Mucosa of descending colon (tissue), 3 donors: ENCODE measurements at regions not wholly inside any gene's neighbourhood (a gene's known extent, or its start where the extent isn't known, plus 50 kb on each side); places are given as distances from the start of the nearest gene placed in this dataset.

Source experiments
- ATAC-seq: fragments of 200-7000 bp; cut with Tn5 transposase; one replicate; pipeline ENCODE4 v1.9.1; 2020; ENCODE audit warnings: mild to moderate bottlenecking, moderate library complexity
- DNase-seq, 3 donors: peaks; one replicate each; pipeline ENCODE4 v3.0.0-alpha.2; 2020
- H3K36me3 ChIP-seq: fragments of 200-600 bp; one replicate; pipeline ENCODE4 v1.8.0; 2021; ENCODE audit warnings: low read depth, mild to moderate bottlenecking
- H3K4me1 ChIP-seq: fragments of 200-600 bp; one replicate; pipeline ENCODE4 v1.8.0; 2021; ENCODE audit warnings: low read depth, mild to moderate bottlenecking
- H3K4me3 ChIP-seq: fragments of 200-600 bp; one replicate; pipeline ENCODE4 v1.8.0; 2021; ENCODE audit warnings: mild to moderate bottlenecking
- H3K9me3 ChIP-seq: fragments of 200-600 bp; one replicate; pipeline ENCODE4 v1.8.0; 2021; ENCODE audit warnings: mild to moderate bottlenecking
- CTCF ChIP-seq: fragments of 200-600 bp; IDR thresholded peaks from one replicate; pipeline ENCODE4 v1.8.0; 2022; ENCODE audit warnings: antibody characterized with exemption, mild to moderate bottlenecking
- intact Hi-C, 2 donors: fragments of 100-400 bp; cut with DNase I in 1 of 2; cut with micrococcal nuclease in 1 of 2; formaldehyde crosslinking; loops; one replicate each; pipeline versions ENCODE4 v1.11.0 to v1.11.1; 2022; cut with DNase I, micrococcal nuclease
- donor health status: DM: no; HTN: no; CAD: no; lungs with moderate emphysema.
- donor health status: DM: no; HTN: no; CAD: no.
- donor health status: DM: no; HTN: yes; CAD: no.

DNA sequence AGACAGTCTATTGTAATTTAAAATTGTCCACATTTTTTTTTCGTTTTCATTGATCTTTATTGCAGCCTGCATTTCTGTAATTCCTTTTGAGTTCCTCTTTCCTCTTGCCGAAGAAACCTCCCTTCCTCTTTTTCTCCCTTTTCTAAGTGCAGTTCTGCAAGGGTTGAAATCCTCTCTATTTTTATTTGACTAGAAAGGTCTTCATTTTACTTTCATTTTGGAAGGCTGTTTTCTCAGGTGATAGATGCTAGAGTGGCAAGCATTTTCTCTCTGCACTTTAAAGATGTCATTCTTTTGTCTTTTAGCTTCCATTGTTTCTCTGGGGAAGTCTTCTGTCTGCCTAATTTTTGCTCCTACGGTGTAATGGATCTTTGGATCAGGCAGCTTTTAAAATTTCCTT is 248.5 kb downstream of the SMARCA2 start:
- ATAC-seq: no peak
- DNase-seq: no peak
- no peaks in the 10 kb centered on the region for H3K4me1 ChIP-seq
- intact Hi-C loops: no loop called here
- TF ChIP-seq CTCF: no peak
- H3K4me3 ChIP-seq: no peak overlapping the region
- H3K9me3 ChIP-seq: no peaks in the 10 kb centered on the region
- H3K36me3 ChIP-seq: no peaks in the 10 kb centered on the region

GRCh38 chr9:2264081-2264480 is 248.9 kb downstream of the SMARCA2 start:
- no peaks in the 10 kb centered on the region for H3K36me3 ChIP-seq
- no peaks in the 10 kb centered on the region for H3K9me3 ChIP-seq
- ATAC-seq (no peak), DNase-seq (no peak)
- intact Hi-C loops: no loop called here
- H3K4me3 ChIP-seq: no peak overlapping the region
- H3K4me1 ChIP-seq: no peaks in the 10 kb centered on the region
- TF ChIP-seq CTCF: no peak

- ATAC-seq (no peak), DNase-seq (no peak)
- Histone ChIP-seq H3K9me3 (no peaks in the 10 kb centered on the region), H3K4me1 (no peaks in the 10 kb centered on the region), H3K36me3 (no peaks in the 10 kb centered on the region), H3K4me3 (no peak overlapping the region)
- intact Hi-C loops: no loop called here
- TF ChIP-seq CTCF: no peak
These were observed 252.1 kb downstream of the SMARCA2 start for GRCh38 chr9:2267181-2267745.

GRCh38 chr9:2269778-2270177 is 254.6 kb downstream of the SMARCA2 start:
- no peak for DNase-seq
- intact Hi-C loops: no loop called here
- Histone ChIP-seq H3K4me1 (no peaks in the 10 kb centered on the region), H3K36me3 (no peaks in the 10 kb centered on the region), H3K4me3 (no peak overlapping the region), H3K9me3 (no peaks in the 10 kb centered on the region)
- no peak for TF ChIP-seq CTCF
- ATAC-seq: no peak

DNA sequence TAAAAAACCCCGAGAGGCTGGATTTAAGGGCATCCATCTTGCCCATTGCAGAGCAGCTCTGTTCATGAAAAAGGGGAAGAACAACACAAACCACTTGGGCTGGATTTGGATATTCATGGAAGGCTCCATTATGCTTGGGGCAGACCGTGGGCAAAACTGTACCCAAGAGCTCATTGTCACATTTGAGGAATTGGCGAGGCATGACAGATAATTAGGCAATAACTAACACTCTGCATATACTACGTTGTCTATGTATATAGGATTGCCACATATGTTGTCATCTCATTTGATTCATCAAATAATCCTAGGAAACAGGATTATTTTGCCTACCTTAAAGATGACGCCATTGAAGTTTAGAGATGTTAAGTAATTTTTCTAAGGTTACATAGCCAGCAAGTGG is 255.4 kb downstream of the SMARCA2 start:
- Histone ChIP-seq H3K4me3 (no peak overlapping the region), H3K4me1 (no peaks in the 10 kb centered on the region), H3K9me3 (no peaks in the 10 kb centered on the region), H3K36me3 (no peaks in the 10 kb centered on the region)
- TF ChIP-seq CTCF: no peak
- DNase-seq (no peak), ATAC-seq (no peak)
- intact Hi-C loops: no loop called here

DNA sequence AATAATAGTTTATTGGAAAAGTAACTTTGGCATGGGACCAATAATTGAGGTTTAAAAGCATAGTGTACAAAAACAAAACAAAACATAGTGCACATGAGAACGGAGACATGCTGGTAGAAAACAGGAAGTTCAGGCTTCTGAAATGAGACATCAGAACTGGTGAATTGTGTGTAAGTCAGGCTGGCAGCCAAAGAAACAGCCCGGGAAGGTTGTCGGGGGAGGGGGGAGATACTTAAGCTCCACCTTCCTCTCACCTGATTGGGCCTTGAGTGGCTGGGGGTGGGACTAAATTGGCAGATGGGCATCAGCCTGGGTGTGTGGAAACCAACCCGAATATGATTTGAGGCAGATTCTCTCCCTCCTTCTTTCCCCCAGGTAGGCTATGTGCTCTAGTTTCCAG is 256.3 kb downstream of the SMARCA2 start:
- peak in 1 of 3 donors; percentile 6 for DNase-seq
- intact Hi-C loops: no loop called here
- no peak for TF ChIP-seq CTCF
- H3K36me3 ChIP-seq: no peaks in the 10 kb centered on the region
- H3K9me3 ChIP-seq: no peaks in the 10 kb centered on the region
- no peaks in the 10 kb centered on the region for H3K4me1 ChIP-seq
- ATAC-seq: peak; percentile 32
- H3K4me3 ChIP-seq: no peak overlapping the region
